Panc1 (cell line): ENCODE measurements at regions not wholly inside any gene's neighbourhood (a gene's known extent, or its start where the extent isn't known, plus 50 kb on each side); places are given as distances from the start of the nearest gene placed in this dataset.

Experiments used
- ATAC-seq: fragments of 200-7000 bp; cut with Tn5 transposase; 2 replicates; pipeline ENCODE4 v1.9.1; 2020; ENCODE audit warnings: mild to moderate bottlenecking, moderate library complexity
- BruUV-seq: library from RNA; stranded (reverse); fragments of 400-500 nt; replicated peaks from 2 replicates; lab custom pipeline; 2021; lab: Mats Ljungman, UMichigan
- CTCF ChIA-PET: fragments of 300-600 bp; sonication (Branson Sonifier 250); formaldehyde crosslinking; loops from one replicate; lab custom pipeline; 2022; ENCODE audit warnings: antibody characterized with exemption; lab: Charles Lee
- POLR2A ChIA-PET: fragments of 300-600 bp; sonication (Branson Sonifier 250); formaldehyde crosslinking; loops from one replicate; lab custom pipeline; 2022; ENCODE audit warnings: antibody characterized with exemption; lab: Charles Lee
- DNase-seq: peaks from one replicate; pipeline ENCODE4 v3.0.0-alpha.2; 2010; ENCODE audit warnings: low read depth, low spot score
- H3K27ac ChIP-seq: 2 replicates; pipeline ENCODE4 v1.5.1; 2011; ENCODE audit warnings: mild to moderate bottlenecking, low read length, inconsistent platforms
- H3K27me3 ChIP-seq: fragments of 200-500 bp; sonication (Bioruptor generic); 2 replicates; pipeline ENCODE4 v1.6.0; 2014; ENCODE audit warnings: low read length, inconsistent platforms; ENCODE audit not compliant: control insufficient read depth, insufficient read depth
- H3K36me3 ChIP-seq: fragments of 200-500 bp; sonication (Bioruptor generic); 2 replicates; pipeline ENCODE4 v1.5.1; 2014; ENCODE audit warnings: inconsistent platforms, mild to moderate bottlenecking, low read length, moderate library complexity; ENCODE audit not compliant: control insufficient read depth, insufficient read depth
- H3K4me1 ChIP-seq: 2 replicates; pipeline ENCODE4 v1.5.1; 2011; ENCODE audit warnings: inconsistent platforms, mild to moderate bottlenecking, low read length, moderate library complexity; ENCODE audit not compliant: control insufficient read depth, insufficient read depth
- H3K4me3 ChIP-seq, 2 experiments: 2 replicates each; pipeline ENCODE4 v1.5.1; 2011 to 2012; ENCODE audit warnings: low read depth in 2 of 2, low read length in 2 of 2, mild to moderate bottlenecking in 2 of 2, inconsistent platforms in 1 of 2, moderate library complexity in 1 of 2
- H3K9me3 ChIP-seq: fragments of 200-500 bp; sonication (Bioruptor generic); 2 replicates; pipeline ENCODE4 v1.5.1; 2014; ENCODE audit warnings: low read depth, mild to moderate bottlenecking, inconsistent platforms, low read length, moderate library complexity; ENCODE audit not compliant: control insufficient read depth, insufficient read depth
- POLR2AphosphoS5 ChIP-seq: IDR thresholded peaks from 2 replicates; pipeline ENCODE4 v1.6.1; 2012; ENCODE audit warnings: mild to moderate bottlenecking, low read depth, low read length, moderate library complexity
- SIN3A ChIP-seq: IDR thresholded peaks from 2 replicates; pipeline ENCODE4 v1.6.1; 2012; ENCODE audit warnings: low read depth, mild to moderate bottlenecking, low read length, moderate library complexity, borderline replicate concordance; ENCODE audit not compliant: insufficient read depth
- TCF7L2 ChIP-seq: IDR thresholded peaks from 2 replicates; pipeline ENCODE4 v1.6.1; 2011; ENCODE audit warnings: mild to moderate bottlenecking, low read depth, low read length, inconsistent platforms
- in situ Hi-C: cut with HindIII; loops from 2 replicates; pipeline ENCODE4 v1.10.0; 2016; ENCODE audit warnings: low sequenced_read_pairs, low pct_unique_long_range_greater_than_20kb
- intact Hi-C: fragments of 100-400 bp; cut with micrococcal nuclease; formaldehyde crosslinking; loops from one replicate; pipeline ENCODE4 v1.10.0; 2022; ENCODE audit not compliant: unreplicated experiment
- TF ChIP-seq, protein P1 (sequence below): fragments of 450-650 bp; IDR thresholded peaks from 2 replicates; pipeline ENCODE4 v1.5.1; 2017; ENCODE audit warnings: mild to moderate bottlenecking
- TF ChIP-seq, protein P2 (sequence below), 2 experiments: IDR thresholded peaks; 2 replicates each; pipeline ENCODE4 v1.6.1; 2011 to 2012; ENCODE audit warnings: low read depth in 2 of 2, control low read depth in 1 of 2, low read length in 1 of 2, mild to moderate bottlenecking in 1 of 2, moderate library complexity in 1 of 2; ENCODE audit not compliant: insufficient read depth in 1 of 2

DNA sequence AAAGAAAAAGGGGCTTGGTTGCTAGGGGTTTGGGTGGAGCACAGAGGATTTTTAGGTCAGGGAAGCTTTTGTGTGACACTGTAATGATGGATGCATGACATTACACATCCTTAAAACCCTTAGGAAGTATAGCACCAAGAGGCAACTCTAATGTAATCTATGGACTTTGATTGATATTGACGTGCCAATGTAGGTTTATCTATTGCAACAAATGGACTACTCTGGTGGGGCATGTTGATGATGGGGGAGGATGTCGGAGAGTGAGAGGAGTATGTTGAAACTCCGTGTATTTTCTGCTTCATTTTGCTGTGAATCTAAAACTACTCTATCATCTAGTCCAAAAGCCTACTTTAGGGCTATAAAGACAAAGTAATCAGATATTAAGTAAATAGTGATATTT lies 72.3 kb upstream of the PAX6 start:
- no TSS peak for BruUV-seq
- Histone ChIP-seq H3K4me3 (no peak overlapping the region), H3K9me3 (no peaks in the 10 kb centered on the region), H3K4me1 (no peaks in the 10 kb centered on the region), H3K27ac (no peak overlapping the region), H3K36me3 (no peaks in the 10 kb centered on the region), H3K27me3 (peaks cover 18% of the 10 kb centered on the region)
- in situ Hi-C loops: no loop called here
- no peak for TF ChIP-seq POLR2AphosphoS5
- TF ChIP-seq, protein P1, sequence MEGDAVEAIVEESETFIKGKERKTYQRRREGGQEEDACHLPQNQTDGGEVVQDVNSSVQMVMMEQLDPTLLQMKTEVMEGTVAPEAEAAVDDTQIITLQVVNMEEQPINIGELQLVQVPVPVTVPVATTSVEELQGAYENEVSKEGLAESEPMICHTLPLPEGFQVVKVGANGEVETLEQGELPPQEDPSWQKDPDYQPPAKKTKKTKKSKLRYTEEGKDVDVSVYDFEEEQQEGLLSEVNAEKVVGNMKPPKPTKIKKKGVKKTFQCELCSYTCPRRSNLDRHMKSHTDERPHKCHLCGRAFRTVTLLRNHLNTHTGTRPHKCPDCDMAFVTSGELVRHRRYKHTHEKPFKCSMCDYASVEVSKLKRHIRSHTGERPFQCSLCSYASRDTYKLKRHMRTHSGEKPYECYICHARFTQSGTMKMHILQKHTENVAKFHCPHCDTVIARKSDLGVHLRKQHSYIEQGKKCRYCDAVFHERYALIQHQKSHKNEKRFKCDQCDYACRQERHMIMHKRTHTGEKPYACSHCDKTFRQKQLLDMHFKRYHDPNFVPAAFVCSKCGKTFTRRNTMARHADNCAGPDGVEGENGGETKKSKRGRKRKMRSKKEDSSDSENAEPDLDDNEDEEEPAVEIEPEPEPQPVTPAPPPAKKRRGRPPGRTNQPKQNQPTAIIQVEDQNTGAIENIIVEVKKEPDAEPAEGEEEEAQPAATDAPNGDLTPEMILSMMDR: no peak
- TF ChIP-seq, protein P2, sequence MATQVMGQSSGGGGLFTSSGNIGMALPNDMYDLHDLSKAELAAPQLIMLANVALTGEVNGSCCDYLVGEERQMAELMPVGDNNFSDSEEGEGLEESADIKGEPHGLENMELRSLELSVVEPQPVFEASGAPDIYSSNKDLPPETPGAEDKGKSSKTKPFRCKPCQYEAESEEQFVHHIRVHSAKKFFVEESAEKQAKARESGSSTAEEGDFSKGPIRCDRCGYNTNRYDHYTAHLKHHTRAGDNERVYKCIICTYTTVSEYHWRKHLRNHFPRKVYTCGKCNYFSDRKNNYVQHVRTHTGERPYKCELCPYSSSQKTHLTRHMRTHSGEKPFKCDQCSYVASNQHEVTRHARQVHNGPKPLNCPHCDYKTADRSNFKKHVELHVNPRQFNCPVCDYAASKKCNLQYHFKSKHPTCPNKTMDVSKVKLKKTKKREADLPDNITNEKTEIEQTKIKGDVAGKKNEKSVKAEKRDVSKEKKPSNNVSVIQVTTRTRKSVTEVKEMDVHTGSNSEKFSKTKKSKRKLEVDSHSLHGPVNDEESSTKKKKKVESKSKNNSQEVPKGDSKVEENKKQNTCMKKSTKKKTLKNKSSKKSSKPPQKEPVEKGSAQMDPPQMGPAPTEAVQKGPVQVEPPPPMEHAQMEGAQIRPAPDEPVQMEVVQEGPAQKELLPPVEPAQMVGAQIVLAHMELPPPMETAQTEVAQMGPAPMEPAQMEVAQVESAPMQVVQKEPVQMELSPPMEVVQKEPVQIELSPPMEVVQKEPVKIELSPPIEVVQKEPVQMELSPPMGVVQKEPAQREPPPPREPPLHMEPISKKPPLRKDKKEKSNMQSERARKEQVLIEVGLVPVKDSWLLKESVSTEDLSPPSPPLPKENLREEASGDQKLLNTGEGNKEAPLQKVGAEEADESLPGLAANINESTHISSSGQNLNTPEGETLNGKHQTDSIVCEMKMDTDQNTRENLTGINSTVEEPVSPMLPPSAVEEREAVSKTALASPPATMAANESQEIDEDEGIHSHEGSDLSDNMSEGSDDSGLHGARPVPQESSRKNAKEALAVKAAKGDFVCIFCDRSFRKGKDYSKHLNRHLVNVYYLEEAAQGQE (IDR thresholded peaks at IDR 0.05; ENCODE audit: insufficient read depth in 1 of 2, low read depth in 2 of 2, low read length in 1 of 2): no peak
- no peak for TF ChIP-seq TCF7L2
- TF ChIP-seq SIN3A: no peak
- ATAC-seq (no peak), DNase-seq (no peak)
- ChIA-PET POLR2A (no interaction called here), CTCF (no interaction called here)
- intact Hi-C loops: loop anchor here (10.0 kb wide), 1 partner anchor 291 kb away; no protein-coding TSS in a partner anchor

DNA sequence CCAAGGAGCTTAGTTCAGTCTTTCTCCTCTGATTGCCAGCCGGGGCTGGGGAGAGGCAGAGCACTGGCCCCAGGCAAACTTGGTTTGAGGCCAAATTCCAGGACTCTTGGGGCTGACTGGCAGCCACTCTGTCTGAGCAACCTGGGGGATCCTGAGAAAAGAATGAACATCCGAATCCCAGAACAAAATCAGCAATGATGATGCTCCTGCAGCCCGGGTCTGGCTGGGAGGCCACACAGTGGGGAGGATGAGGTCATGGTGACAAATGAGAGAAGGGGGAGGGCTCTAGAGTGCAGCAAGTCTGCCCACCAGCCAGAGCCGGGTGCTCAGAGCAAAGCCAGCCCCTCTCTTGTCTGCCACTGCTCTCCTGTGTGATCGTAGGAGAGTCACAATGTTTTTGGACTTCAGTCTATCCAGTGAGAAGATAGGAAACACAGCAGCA lies 71.8 kb upstream of the PAX6 start:
- no peaks in the 10 kb centered on the region for H3K9me3 ChIP-seq
- no TSS peak for BruUV-seq
- no peak overlapping the region for H3K4me3 ChIP-seq
- H3K27me3 ChIP-seq: peaks cover 18% of the 10 kb centered on the region
- in situ Hi-C loops (no loop called here), intact Hi-C loops (loop anchor here (10.0 kb wide), 1 partner anchor 292 kb away; no protein-coding TSS in a partner anchor)
- no peak for DNase-seq
- no peak overlapping the region for H3K27ac ChIP-seq
- POLR2A ChIA-PET: no interaction called here
- no peaks in the 10 kb centered on the region for H3K36me3 ChIP-seq
- no peak for ATAC-seq
- CTCF ChIA-PET: no interaction called here
- no peak for TF ChIP-seq TCF7L2
- TF ChIP-seq SIN3A: no peak
- TF ChIP-seq, protein P1: no peak
- TF ChIP-seq POLR2AphosphoS5: no peak
- TF ChIP-seq, protein P2 (IDR thresholded peaks at IDR 0.05; ENCODE audit: insufficient read depth in 1 of 2, low read depth in 2 of 2, low read length in 1 of 2): no peak
- no peaks in the 10 kb centered on the region for H3K4me1 ChIP-seq
